ENCODE measurements at regions not wholly inside any gene's neighbourhood (a gene's known extent, or its start where the extent isn't known, plus 50 kb on each side); places are given as distances from the start of the nearest gene placed in this dataset.
"Not testable (repeated sequence)": the region's sequence is repeated elsewhere in the genome, so short reads cannot be mapped to it uniquely, and the experiment has no call there.

DNA sequence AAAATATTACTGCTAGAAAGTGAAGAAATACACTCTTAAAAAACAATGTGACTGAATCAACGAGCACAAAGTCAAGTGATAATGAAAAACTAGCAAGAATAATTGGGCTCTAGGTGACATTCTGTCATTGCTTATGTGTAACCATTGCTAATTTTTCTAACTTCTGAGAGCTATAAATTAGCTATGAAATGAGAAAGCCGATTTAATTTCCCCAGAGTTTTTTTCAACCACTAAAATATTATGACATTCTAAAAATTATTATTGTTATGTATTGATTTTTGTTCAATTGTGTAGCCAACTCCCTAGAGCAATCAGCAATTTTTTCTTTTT lies 458.6 kb upstream of the ATXN8OS start:
- no peak for ATAC-seq
- DNase-seq = no peak

DNA sequence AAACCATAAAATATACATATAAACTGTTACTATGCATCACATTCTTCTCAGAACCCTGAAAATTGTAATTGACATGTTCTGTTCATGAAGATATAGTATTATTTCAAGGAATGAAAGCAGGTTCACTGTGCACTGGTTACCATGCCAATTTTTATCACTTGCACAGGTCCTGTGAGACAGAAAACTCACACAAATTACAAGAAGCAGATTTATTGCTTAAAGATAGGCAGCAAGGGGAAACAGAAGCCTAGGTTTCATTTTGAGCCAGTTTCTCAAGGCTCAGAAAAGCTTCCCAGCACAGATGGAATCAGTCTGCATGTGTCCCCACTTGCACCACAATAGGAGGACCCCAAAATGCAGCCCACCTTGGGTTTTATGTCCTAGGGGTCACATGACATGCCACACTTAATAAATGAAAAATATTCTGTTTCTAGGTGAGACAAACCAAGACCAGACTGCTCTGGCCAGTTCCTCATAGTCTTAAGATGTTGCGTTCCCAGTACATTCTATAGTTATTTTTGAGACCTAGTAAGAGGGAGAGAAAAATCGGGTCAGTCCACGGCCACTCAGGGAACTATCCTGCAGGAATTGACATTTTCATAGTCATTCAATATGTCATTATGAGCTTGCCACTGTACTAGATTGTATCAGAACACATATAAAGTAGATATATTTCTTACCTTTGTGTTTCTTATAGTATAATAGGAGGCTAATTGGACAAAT lies 459.1 kb upstream of the ATXN8OS start:
- ATAC-seq = no peak
- DNase-seq = no peak

GRCh38 chr13:69644447-69644846 lies 463.2 kb upstream of the ATXN8OS start:
- ATAC-seq = no peak
- DNase-seq = no peak

DNA sequence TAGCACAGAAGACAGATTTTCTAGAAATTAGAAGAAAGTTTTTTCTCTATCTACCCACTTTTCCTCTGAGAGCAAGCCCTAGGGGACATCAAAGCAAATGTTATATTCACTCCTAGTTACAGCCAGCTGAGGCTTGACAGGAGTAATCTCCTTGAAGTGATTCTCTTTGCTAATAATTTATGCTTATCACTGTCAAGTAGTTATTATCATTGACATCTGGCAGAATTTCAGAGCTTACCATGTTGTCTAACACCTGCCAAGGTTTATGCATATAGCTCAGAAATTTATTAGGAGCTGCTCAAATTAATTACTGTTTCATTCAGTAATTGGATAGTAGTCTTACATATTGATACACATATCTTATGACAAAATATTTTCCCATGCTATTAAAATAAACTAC lies 465.9 kb upstream of the ATXN8OS start:
- no peak for DNase-seq
- no peak for ATAC-seq

- DNase-seq (no peak), ATAC-seq (no peak)
These were observed 474.6 kb upstream of the ATXN8OS start for GRCh38 chr13:69633044-69633443.

- no peak for ATAC-seq
- DNase-seq = no peak
These were observed 483.7 kb upstream of the ATXN8OS start for GRCh38 chr13:69623973-69624372.

DNA sequence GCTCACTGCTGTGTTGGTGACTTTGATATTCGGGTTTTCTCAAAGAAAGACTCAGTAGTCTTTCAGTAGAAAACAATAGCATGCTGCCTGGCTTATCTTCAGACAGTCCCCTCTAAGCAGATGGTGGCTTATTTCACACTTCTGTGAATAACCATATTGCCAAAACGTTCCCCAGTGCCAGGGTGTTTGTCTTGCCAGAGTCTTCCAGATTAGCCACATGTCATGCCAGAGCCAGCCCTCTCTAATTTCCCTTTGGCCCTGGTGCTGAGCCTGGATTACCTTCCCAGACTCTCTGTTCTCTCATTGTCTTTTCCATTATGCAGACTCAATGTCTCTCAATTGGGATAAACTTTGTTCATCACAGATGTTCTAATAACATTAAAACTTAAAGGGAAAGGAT lies 488.0 kb upstream of the ATXN8OS start:
- ATAC-seq = no peak
- DNase-seq = no peak

DNA sequence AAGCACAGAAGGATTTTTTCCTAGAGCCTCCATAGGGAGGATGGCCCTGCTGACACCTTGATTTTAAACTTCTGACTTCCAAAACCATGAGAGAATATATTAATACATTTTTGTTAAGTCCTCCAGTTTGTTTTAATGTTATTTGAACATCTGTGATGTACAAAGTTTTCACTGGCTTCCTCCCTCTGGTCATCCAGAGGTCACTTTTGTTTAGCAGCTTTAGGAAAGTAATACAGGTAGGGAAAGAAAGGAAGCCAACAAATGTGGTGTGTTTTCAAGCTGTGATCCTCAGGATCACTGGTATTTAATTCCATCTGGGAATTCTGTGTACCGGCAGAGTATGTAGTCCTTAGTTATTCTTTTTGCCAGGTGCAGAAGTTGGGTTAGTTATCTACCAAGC lies 488.8 kb upstream of the ATXN8OS start:
- DNase-seq = no peak
- ATAC-seq = no peak

DNA sequence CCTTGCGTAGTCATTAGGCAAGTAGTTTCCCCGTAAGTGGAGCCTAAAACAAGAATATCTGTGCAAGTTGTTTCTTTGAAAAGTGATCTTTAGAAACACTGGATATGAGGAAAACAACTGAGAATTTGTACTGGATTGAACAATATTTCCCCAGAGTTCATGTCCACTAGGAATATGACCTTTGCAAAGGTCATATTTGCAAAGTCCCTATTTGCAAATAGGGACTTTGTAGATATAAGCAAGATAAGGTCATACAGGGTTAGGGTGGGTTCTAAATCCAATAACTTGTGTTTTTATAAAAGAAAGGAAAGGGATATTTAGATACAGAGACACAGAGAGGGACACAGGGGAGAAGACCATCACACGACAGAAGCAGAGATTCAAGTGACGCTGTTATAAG lies 489.2 kb upstream of the ATXN8OS start:
- DNase-seq = no peak
- no peak for ATAC-seq

GRCh38 chr13:69617587-69617986 lies 490.0 kb upstream of the ATXN8OS start:
- ATAC-seq = no peak
- DNase-seq = no peak

DNA sequence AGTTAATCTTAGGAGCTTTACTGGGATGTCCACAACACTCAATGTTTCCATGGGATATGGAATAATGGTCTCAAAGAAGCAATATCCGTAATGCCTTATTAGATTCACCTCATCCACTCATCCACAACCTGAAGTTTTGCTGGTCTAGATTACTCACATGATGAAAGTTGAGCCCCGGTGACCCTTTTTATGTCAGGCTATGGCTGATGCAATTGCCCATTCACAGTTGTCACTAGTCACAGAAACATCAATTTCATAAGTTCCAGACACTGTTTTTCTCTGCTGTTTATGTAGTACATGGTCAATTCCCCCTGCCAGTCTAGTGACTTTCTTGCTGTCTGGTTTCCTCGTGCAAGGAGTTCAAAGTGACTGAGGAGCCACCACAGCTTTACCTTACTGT lies 491.2 kb upstream of the ATXN8OS start:
- ATAC-seq (no peak), DNase-seq (no peak)

- ATAC-seq, DNase-seq: not testable (repeated sequence)
These were observed 492.6 kb upstream of the ATXN8OS start for GRCh38 chr13:69615055-69615454.

GRCh38 chr13:69604698-69605097 lies 502.9 kb upstream of the ATXN8OS start:
- ATAC-seq (no peak), DNase-seq (no peak)

- no peak for DNase-seq
- ATAC-seq = no peak
These were observed 504.3 kb upstream of the ATXN8OS start for GRCh38 chr13:69603144-69603853.

DNA sequence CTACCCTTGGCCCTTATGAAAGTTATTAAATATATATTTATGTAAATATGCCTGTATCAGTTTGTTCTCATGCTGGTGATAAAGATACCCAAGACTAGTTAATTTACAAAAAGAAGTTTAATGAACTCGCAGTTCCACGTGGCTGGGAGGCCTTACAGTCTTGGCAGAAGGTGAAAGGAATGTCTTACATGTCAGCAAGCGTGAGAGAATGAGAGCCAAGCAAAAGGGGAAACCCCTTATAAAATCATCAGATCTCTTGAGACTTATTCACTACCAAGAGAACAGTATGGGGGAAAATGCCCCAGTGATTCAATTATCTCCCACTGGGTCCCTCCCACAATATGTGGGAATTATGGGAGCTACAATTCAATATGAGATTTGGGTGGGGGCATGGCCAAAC lies 506.0 kb upstream of the ATXN8OS start:
- no peak for ATAC-seq

DNA sequence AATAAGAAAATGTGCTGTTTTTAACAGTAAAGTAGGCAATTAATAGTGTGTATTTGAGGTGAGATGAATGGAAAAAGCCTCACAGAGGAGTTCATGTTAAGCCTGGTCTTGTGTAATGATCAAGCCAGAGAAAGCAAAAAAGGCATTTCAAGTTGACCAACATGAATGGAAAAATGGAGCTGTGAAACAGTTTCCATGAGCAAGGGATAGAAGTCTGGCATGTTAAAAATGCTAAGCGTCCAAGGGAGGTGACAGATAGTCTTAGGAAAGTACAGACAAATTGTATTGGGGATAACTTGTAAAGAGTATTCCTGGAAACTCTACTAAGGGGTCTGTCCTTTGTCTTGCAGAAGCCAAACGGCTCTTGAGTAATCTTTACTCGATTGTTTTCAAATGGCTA lies 506.8 kb upstream of the ATXN8OS start:
- ATAC-seq = no peak
- DNase-seq = no peak

More for the DNA sequence above, 506.0 kb upstream of the ATXN8OS start:
- DNase-seq = no peak

DNA sequence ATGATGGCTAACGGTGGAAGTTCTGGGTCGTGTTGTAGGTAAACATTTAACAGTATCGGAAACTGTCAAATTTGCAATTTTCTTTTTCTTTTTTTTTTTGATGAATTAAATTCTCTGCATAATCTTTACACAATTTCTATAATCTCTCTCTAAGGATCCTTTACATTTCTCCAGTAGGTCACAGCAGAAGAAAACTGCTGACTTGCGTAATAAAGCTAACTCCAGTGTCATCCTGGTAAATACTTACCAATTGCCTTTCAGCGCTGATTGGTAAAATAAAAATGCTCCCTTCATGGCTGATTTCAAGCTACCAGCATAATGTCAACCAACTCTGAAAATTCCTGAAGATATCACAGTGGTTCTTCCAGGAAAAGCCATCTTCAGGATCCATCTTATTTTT lies 510.5 kb upstream of the ATXN8OS start:
- ATAC-seq = no peak

GRCh38 chr13:69595181-69595580 lies 512.4 kb upstream of the ATXN8OS start:
- ATAC-seq (no peak), DNase-seq (no peak)

More for the DNA sequence above, 510.5 kb upstream of the ATXN8OS start:
- DNase-seq = no peak

GRCh38 chr13:69591437-69591836 lies 516.2 kb upstream of the ATXN8OS start:
- ATAC-seq (no peak), DNase-seq (no peak)

- ATAC-seq (no peak), DNase-seq (no peak)
These were observed 517.9 kb upstream of the ATXN8OS start for GRCh38 chr13:69589531-69590235.

- no peak for ATAC-seq
- DNase-seq = no peak
These were observed 522.0 kb upstream of the ATXN8OS start for GRCh38 chr13:69585656-69586055.

GRCh38 chr13:69580255-69580654 lies 527.4 kb upstream of the ATXN8OS start:
- DNase-seq (no peak), ATAC-seq (no peak)

- ATAC-seq (no peak), DNase-seq (no peak)
These were observed 528.3 kb upstream of the ATXN8OS start for GRCh38 chr13:69579351-69579750.
